Activated CD8-positive, alpha-beta memory T cell treated with anti-CD3 and anti-CD28 coated beads, Interleukin-2, amount 50 U/mL, for 1 hour (primary cell): ENCODE measurements at regions not wholly inside any gene's neighbourhood (a gene's known extent, or its start where the extent isn't known, plus 50 kb on each side); places are given as distances from the start of the nearest gene placed in this dataset.
"Not testable (repeated sequence)": the region's sequence is repeated elsewhere in the genome, so short reads cannot be mapped to it uniquely, and the experiment has no call there.

Source experiments
- DNase-seq: peaks from one replicate; pipeline ENCODE4 v3.0.0-alpha.2; 2020; ENCODE audit errors: extremely low read depth

- DNase-seq = no peak
Observed at GRCh38 chr5:135158314-135158697, 124.3 kb upstream of the PITX1 start.

GRCh38 chr5:135157421-135158313, 123.6 kb upstream of the PITX1 start:
- no peak for DNase-seq

GRCh38 chr5:135156715-135157404, 122.8 kb upstream of the PITX1 start:
- DNase-seq = no peak

- DNase-seq = no peak
Observed at GRCh38 chr5:135156337-135156714, 122.3 kb upstream of the PITX1 start.

- no peak for DNase-seq
Observed at GRCh38 chr5:135155616-135156214, 121.7 kb upstream of the PITX1 start.

GRCh38 chr5:135154961-135155360, 120.9 kb upstream of the PITX1 start:
- DNase-seq = no peak

- DNase-seq = no peak
Observed at GRCh38 chr5:135154197-135154596, 120.2 kb upstream of the PITX1 start.

- DNase-seq = no peak
Observed at GRCh38 chr5:135153661-135154060, 119.6 kb upstream of the PITX1 start.

- DNase-seq = no peak
Observed at GRCh38 chr5:135153259-135153658, 119.2 kb upstream of the PITX1 start.

- not testable (repeated sequence) for DNase-seq
Observed at GRCh38 chr5:135151660-135152059, 117.6 kb upstream of the PITX1 start.

GRCh38 chr5:135151256-135151655, 117.2 kb upstream of the PITX1 start:
- DNase-seq = no peak

- DNase-seq = no peak
Observed at GRCh38 chr5:135150767-135151166, 116.7 kb upstream of the PITX1 start.

GRCh38 chr5:135149956-135150723, 116.1 kb upstream of the PITX1 start:
- DNase-seq = no peak

- no peak for DNase-seq
Observed at GRCh38 chr5:135149229-135149955, 115.4 kb upstream of the PITX1 start.

GRCh38 chr5:135147294-135148090, 113.5 kb upstream of the PITX1 start:
- no peak for DNase-seq

- DNase-seq = no peak
Observed at GRCh38 chr5:135145985-135146384, 112.0 kb upstream of the PITX1 start.

- DNase-seq = not testable (repeated sequence)
Observed at GRCh38 chr5:135143682-135144081, 109.7 kb upstream of the PITX1 start.

GRCh38 chr5:135141303-135142268, 107.6 kb upstream of the PITX1 start:
- DNase-seq = no peak
